GM11168 (cell line): ENCODE measurements at regions not wholly inside any gene's neighbourhood (a gene's known extent, or its start where the extent isn't known, plus 50 kb on each side); places are given as distances from the start of the nearest gene placed in this dataset.

ENCODE experiments used
- in situ Hi-C: fragments of 300-500 bp; cut with MboI; formaldehyde crosslinking; loops from one replicate; pipeline ENCODE4 v1.12.0; 2022; ENCODE audit warnings: low sequenced_read_pairs; ENCODE audit not compliant: unreplicated experiment

DNA sequence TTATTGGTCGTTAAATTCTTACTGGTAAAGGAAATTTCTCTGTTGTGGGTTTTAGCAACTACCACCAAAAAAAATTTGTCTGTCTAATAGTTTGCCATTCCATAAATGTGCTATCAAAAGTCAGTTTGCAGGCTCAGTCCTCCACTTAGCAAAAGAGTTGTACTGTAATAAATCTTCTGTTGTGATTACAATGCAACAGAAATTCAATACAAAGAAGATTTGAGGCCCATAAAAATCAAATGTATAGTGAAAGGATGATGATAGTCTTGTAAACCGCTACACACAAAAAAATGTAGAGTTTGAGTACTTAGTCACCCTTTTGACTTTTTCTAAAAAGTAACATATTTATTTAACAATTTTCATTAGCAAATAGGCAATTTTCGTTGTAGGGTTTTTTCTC is 251.7 kb downstream of the VGLL3 start:
- in situ Hi-C loops, result loop anchor here (25.0 kb wide), 1 partner anchor 348 kb away; no protein-coding TSS in a partner anchor

DNA sequence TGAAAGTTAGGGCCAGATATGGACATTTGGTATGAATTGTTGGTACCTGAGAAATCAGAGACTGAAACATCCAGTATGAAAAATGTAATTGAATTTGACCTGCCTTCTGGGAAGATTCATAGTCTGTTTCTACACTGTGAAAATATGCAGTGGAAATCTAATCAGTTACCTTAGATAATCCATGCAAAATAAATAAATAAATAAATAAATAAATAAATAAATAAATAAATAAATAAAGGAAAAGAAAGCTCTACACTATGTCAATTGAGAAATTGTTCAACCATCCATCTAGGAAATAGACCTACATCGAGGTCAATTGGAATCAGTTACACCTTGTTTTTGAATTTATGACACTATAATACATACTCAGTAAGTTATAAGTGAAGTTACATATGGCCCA is 252.3 kb downstream of the VGLL3 start:
- in situ Hi-C loops, result loop anchor here (25.0 kb wide), 1 partner anchor 349 kb away; no protein-coding TSS in a partner anchor

DNA sequence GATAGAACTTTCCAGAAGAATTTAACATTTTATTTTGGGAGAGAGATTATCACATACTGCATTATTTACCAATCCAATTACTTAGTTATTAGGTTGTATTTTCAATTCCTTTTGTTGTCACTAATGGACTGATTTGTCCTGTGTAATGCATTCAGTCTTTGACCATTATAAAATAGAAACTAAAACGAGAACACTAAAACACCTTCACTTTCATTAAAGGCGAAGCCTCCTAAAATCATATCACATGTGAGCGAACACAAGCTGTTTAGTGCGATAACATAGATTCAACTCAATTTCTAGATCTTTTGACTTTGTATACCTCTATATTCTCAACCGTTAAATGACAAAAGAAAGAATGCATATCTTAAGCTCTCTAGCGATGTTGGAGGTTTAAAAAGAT is 253.4 kb downstream of the VGLL3 start:
- in situ Hi-C loops, result loop anchor here (25.0 kb wide), 1 partner anchor 350 kb away; no protein-coding TSS in a partner anchor

DNA sequence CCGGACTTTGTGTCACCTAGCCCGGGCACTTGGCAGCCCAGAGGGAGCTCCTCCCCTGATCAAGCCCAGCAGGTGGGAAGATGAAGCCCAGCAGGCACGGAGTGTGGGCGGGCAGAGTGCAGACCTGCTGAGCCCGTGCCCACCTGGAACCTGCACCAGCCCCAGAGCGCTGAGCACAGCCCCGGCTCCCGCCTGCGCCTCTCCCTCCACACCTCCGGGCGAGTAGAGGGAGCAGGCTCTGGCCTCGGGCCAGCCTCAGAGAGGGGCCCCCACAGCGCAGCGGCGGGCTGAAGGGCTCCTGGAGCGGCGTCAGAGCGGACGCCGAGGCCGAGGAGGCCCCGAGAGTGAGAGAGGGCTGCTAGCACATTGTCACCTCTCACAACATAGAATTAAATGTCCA is 257.7 kb downstream of the VGLL3 start:
- in situ Hi-C loops, result loop anchor here (25.0 kb wide), 1 partner anchor 354 kb away; no protein-coding TSS in a partner anchor

DNA sequence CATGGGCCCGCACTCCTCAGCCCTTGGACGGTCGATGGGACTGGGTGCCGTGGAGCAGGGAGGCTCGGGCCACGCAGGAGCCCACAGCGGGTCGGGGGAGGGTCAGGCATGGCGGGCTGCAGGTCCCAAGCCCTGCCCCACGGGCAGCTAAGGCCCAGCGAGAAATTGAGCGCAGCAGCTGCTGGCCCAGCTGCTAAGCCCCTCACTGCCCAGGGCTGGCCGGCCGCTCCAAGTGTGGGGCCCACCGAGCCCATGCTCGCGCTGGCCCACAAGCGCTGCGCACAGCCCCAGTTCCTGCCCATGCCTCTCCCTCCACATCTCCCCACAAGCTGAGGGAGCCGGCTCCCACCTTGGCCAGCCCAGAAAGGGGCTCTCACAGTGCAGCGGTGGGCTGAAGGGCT is 259.4 kb downstream of the VGLL3 start:
- in situ Hi-C loops, result loop anchor here (25.0 kb wide), 1 partner anchor 356 kb away; no protein-coding TSS in a partner anchor

DNA sequence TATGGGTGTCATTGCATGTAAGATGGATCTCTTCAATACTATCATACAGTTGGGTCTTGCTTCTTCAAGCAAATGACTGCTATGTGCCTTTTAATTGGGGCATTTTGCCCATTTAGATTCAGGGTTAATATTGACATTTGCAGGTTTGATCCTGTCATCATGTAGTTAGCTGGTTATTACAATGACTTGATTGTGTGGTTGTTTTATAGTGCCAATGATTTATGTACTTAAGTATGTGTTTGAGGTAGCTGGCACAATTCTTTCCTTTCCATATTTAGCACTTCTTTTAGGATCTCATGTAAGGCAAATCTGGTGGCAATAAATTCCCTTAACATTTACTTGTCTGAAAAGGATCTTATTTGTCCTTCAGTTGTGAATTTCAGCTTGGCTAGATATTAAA is 267.5 kb downstream of the VGLL3 start:
- in situ Hi-C loops, result no loop called here

DNA sequence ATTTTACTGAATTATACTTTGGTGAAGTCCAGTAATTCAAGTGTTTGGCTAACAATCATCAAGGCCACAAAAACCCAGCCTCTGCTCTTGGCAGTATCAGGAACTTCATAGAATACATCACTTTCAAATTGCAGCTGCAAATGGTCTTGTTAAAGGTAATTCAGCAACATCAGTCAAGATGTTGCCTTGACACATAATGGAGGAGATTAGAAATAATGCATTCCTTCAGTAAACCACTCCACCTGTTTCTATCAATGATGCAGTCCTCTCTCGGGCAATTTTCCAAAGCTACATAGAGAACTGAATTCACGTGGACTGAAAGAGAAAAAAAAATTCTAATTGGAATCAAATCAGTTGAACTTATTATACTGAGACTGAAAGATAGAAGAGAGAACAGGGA is 279.3 kb downstream of the VGLL3 start:
- in situ Hi-C loops, result no loop called here

DNA sequence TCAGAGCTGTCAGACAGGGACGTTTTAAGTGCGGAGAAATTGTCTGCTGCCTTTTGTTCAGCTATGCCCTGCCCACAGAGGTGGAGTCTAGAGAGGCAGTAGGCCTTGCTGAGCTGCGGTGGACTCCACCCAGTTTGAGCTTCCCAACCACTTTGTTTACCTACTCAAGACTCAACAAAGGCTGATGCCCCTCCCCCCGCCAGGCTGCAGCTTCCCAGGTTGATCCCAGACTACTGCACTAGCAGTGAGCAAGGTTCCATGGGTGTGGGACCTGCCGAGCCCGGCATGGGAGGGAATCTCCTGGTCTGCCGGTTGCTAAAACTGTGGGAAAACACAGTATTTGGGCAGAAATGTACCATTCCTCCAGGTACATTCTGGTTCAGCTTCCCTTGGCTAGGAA is 282.1 kb downstream of the VGLL3 start:
- in situ Hi-C loops, result no loop called here

DNA sequence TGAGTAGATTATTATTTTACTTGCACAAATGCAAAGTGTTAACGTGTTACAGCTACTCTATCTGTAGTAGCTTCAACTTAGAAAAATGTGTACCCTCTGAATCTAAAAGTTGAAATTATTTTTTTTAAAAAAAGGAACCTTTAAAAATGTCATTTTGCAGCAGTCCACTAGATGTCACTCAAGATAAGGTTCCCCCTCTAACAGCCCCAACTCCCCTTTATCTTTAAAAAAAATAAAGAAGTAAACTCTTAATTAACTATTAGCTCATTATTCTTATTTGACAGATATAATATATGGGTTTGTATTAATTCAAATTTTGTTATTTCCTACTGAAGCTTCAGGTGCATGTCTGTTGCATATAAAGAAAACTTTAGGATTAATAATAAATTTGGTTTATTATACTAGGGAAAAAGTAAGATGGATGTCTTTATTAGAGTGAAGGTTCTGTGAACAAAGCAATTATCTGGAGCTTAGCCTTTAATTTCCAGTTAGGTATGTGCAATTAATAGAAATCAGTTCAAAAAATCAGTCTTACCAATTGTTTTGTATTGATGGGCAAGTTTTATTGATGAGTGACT is 288.5 kb downstream of the VGLL3 start:
- in situ Hi-C loops, result no loop called here

DNA sequence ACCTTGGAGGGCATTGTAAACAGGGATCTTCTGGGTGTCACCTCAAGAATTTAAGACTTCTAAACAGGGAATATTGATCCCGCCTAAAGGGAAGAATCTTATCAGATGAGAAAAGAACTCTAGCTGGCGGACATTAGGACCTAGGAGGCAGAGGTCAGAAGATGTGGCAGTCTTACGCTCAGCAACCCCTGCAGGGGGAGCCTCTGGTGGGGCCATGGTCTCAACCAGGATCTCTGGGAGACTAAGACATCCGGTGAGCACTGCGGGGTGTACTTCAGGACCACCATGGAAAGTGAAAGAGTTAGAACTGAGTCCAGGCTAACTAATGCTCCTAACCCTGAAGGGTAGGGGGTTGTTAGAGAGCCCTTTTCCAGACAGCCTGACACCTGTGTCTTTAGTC is 295.2 kb downstream of the VGLL3 start:
- in situ Hi-C loops, result no loop called here

DNA sequence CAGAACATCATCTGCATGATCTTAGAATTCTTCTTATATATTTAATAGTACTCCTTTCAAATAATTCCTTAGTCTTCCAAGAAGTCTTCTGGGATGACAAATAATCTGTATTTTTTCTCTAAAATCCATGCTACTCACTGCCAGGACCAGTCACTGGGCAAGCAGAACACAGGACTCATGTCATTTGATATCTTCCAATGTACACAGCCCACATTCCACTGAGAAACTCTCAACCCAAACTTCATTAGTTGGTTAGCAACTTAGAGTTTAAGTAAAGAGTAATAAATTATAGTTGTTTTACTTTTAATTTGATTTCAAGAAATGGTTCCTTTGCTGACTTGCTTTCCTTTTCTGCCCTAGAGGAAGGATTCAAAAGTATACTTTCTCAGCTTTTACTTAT is 317.0 kb downstream of the VGLL3 start:
- in situ Hi-C loops, result no loop called here

DNA sequence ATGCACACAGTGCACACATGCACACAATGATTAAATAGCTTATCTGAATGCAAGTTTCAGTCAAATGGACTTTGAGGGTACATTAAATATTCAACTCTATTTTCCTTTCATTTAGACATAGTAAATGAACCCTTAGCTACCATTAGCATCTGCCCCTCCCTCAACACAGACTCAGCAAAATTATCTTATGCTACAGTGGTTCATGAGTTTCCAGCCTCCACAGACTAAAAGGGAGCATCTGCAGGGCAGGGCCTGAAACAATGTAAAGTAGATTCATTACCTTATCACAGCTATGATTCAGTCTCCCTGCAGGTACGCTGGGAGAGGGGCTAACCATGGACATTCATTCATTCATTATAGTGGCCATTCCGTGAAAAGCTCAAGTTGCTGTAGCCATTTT is 329.1 kb downstream of the VGLL3 start:
- in situ Hi-C loops, result no loop called here

DNA sequence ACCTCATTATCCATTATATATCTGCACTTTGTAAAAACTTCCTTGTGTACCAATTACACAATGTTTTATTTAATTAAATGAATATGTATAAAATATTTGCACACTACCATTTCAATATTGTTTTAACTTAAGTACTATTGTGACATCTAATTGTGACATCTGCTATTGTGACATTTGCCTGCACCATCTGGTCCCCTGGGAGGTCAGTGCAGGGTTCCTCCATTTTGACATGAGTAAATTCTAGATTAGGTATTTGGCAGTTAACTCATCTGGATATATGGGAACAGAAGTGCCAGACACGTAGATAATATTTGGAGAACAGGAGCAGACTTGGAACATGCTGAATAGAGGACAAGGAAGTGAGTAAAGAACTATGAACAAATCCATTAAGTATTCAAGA is 332.1 kb downstream of the VGLL3 start:
- in situ Hi-C loops, result no loop called here

DNA sequence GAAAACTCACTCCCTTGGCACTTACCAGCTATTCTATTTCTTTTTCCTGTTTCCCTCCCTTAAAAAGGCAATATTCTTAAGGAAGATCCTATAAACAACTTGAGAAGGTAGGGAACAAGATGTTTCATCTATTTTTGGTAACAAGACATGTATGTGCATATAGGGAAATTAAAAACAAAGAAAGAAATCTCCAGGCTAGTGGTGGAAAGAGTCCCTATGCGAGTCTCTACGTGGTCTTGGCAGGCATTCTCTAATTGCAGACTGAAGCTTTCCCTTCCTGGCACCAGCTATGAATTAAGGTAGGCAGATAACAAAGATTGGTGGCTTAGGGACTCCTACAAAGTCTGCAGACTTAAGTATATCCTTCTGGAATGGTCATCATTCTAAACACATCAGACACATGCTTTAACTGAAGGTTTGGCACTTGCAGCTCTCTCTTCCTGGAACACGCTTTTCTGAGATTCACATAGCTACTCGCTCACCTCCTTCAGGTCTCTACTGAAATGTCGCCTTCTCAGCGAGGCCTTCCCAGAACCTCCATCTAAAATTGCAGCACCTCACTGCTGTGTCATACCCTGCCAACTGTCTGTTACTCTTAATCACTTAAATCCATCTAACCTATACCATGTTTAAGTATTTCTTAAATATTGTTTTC is 336.0 kb downstream of the VGLL3 start:
- in situ Hi-C loops, result no loop called here

DNA sequence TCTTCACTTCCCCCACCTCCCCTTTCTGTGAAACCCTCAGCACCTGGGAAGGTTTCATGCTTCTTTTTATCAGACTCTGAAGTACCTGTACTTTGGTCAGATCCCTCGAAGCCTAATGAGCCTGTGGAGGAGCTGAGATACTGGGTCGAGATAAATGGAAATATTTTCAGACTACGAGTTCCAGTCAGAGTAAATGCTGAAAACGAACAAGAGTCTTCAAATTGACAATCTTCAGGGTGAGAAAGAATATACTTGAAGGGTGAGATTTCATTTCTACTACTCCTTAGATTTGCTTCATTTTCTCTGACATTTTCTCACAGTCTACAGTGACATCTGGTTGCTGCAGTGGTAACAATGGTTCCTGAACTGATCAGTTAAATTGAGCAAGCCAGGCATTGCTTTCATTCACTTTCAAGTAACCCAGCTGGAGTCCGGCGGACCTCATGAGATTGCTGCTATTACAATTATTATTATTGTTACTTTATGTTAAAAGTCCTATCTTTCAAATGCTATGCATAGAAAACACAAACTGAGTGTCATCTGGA is 337.2 kb downstream of the VGLL3 start:
- in situ Hi-C loops, result no loop called here

DNA sequence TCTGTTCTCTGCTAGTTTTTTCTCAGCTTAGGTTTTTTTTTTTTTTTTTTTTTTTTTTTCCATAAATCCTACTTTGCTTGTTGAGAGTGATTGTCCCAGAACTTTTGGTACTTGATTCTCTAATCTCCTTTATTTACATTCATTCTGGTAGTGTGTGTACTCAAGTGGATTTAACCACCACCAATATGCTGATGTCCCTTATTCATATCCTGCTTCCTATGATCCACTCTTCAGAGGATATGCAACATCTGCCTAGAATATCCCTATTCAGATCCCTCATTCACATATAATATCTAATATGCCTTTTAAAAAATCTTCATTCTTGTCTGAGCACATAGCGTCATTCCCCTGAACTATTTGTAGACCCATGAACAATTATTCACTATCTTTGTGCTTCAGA is 342.9 kb downstream of the VGLL3 start:
- in situ Hi-C loops, result no loop called here

DNA sequence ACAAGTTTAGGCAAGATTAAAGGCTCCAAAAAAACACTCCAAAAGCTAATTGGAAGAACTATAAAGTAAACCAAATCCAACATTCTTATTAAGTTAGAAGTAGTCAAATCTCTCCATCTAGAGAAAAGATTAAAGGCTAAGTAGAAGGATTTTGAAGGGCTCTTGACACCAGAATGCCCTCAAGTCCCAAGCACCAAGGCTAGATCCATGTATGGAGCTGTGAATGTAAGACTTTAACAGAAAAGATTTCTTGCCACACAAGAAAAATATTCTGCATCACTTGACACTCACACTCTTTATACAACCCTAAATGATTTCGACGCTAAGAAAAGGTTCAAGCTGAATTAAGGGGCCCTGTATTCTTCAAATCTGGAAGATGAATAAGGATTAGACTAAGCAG is 345.2 kb downstream of the VGLL3 start:
- in situ Hi-C loops, result no loop called here

DNA sequence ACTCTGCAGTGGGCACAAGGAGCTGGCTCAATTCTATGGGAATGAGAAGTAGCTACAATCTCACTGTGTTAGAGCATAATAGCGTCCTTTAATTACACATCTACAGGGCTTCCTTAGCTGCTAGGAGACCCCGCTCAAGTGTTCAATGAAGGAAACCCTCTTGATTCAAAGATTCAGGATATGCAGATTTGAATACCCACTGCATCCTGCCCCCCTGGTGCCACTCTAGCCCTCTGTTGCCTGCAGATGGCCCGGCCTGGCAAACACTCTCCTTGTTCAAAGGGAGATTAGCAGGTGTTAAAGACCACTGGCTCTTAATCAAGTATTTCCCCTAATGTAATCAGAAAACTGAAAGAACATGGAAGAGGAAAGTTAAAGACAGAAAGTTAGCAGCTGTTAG is 356.6 kb downstream of the VGLL3 start:
- in situ Hi-C loops, result no loop called here

DNA sequence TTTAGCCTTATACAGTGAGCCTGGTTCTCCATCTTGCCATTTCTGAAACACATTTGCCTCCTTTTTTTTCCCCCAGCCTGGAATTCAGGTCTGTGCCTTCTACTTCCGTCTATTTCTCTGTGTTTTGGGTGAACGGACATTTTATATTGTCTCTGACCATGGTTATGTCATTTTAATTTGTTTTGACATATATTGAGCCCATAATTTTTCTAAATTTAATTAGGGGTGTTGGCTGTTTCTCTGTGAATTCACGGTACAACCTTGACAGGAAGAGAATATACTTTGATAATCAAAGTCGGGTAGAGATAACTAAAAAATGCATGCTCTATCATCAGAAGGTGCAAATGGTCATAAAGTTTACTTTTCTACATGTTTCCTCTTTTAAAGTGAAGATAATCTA is 361.4 kb downstream of the VGLL3 start:
- in situ Hi-C loops, result no loop called here

DNA sequence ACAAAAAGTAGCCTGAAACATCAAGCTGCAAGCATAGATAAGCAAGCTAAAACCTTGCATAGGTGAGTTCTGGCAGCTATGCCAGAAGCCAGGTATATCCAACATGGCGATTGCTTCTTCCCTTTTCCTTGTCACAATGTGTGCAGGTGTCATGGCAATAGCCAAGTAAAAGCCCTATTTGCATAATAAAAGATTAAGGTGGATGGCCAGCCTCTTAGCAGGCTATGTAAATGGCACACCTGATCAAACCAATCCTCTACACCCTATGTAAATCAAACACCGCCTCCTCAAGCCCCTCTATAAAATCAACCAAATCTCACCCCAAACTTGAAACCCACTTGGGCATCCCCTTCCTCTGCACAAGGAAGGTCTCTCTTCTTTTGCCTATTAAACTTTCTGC is 366.8 kb downstream of the VGLL3 start:
- in situ Hi-C loops, result no loop called here

DNA sequence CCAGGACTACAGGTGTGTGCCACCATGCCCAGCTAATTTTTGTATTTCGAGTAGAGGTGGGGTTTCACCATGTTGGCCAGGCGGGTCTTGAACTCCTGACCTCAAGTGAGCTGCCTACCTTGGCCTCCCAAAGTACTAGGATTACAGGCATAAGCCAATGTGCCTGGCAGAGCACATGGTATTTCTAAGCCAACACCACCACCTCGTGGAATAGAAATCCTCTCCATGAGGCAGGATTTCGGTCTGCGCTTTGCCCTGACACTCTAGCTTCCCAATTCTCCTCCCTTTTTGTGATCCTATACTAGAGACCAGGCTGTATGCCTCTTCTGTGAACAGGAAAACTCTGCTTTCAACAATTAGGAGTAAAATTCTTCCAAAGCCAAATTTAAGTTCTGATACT is 372.2 kb downstream of the VGLL3 start:
- in situ Hi-C loops, result no loop called here

DNA sequence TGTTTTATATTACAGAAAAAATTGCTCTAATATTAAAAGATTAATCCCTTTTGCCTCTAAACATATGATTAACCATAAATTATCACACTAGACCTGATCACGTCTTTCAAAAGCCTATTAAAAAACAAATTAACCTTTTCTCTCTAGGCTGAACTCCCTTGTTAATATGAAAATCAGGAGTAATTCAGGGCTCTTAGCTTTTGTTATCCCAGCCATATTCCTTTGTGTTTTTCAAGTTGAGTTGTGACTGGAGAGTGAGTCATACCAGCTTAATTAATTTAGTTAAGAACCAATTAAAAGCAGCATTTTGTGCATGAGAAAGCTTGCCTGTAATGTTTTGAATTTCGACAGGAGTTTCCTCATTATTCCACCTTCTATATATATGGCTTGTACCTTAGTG is 385.8 kb downstream of the VGLL3 start:
- in situ Hi-C loops, result no loop called here
